ENCODE measurements at regions not wholly inside any gene's neighbourhood (a gene's known extent, or its start where the extent isn't known, plus 50 kb on each side); places are given as distances from the start of the nearest gene placed in this dataset.
"Not testable (repeated sequence)": the region's sequence is repeated elsewhere in the genome, so short reads cannot be mapped to it uniquely, and the experiment has no call there.

DNA sequence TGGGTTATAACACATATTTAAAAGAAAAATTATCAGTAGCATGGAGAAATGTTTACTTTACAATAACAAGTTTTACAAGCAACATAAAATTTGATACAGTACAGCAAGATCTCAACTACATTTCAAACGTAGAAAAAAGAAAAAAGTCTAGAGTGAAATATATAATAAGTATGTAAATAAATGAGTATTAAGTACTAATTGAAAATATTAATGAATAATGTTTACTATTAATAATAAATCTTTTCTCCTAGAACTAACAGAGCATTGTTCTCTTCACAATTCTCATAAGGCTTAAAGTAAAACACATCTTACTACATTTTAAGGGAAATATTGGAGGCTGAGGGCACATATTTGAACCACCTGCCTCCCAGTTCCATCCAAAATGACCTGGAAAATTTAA is 72.1 kb downstream of the TMEM212 start:
- no peak for DNase-seq

DNA sequence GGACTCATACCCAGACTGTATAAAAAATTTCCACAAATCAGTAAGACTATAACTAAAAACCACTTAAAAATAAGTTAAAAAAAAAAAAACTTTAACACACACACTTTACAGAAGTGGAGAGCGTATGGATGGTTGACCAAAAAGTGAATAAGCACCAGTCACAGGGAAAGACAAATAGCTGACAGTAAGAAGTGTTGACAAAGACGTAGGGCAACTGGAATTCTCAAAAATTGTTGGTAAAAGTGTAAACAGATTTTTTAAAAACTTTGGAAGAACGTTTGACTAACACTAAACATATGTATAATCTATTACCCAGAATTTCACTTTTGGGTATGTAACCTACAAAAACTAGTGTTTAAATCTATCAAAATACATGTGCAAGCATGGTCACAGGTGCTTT is 73.7 kb downstream of the TMEM212 start:
- DNase-seq = no peak

DNA sequence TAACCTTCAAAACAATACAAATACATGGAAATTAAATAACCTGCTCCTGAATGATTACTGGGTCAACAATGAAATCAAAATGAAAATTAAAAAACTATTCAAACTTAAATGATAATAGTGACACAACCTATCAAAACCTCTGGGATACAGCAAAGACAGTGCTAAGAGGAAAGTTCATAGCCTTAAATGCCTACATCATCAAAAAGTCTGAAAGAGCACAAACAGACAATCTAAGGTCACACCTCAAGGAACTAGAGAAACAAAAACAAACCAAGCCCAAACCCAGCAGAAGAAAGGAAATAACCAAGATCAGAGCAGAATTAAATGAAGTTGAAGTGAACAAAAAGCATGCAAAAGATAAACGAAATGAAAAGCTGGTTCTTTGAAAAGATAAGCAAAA is 79.5 kb downstream of the TMEM212 start:
- not testable (repeated sequence) for DNase-seq

DNA sequence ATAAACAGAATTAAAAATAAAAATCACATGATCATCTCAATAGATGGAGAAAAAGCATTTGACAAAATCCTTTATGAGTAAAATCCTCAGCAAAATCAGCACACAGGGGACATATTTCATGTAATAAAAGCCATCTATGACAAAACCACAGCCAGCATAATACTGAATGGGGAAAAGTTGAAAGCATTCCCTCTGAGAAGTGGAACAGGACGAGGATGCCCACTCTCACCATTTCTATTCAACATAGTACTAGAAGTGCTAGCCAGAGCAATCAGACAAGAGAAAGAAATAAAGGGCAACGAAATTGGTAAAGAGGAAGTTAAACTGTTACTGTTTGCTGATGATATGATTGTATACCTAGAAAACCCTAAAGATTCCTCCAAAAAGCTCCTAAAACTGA is 80.5 kb downstream of the TMEM212 start:
- not testable (repeated sequence) for DNase-seq

DNA sequence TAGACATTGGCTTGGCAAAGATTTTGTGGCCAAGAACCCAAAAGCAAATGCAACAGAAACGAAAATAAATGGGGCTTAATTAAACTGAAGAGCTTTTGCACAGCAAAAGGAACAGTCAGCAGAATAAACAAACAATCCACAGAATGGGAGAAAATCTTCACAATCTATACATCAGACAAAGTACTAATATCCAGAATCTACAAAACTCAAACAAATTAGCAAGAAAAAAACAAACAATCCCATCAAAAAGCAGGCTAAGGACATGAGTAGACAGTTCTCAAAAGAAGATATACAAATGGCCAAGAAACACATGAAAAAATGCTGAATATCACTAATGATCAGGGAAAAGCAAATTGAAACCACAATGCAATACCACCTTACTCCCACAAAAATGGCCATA is 81.7 kb downstream of the TMEM212 start:
- DNase-seq = not testable (repeated sequence)

DNA sequence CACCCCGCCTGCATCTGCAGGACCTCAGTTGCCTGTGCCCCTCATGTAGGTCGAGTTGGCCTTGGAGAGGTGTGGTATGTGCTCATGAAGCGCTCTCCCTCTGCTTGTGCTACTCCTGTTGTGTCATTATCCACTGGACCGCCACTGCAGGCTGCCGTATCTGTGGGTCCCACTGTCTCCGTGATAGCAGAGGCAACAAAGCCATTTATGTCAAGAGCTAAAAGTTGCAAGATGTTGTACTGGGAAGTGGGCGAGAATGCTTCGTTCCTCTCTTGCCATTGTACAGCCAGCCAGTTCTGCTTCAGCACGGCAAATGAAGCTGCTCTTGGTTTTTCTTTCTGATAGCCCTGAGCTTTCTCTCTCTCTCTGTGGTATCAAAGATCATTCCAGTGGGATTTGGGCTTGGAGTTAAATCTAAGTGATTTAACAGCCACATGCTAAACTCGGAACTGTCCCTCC is 89.0 kb downstream of the TMEM212 start:
- no peak for DNase-seq

DNA sequence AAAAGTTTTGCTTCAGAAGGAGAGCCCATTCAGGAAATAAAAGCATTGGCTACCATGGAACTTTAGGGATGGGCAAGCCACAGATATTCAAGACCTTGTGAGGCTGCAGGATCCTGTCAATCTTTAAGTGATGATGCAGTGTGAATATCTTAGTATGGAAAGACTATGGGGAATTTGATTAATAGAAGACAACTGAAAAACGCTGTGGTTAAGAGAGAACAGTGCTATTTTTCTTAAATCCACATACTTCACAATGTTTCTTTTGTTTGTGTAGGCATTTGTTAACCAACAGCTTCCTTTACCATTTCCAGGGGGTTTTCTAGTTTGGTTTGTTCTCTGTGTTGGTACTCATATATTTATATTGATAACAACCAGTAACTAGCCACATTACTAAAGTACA is 90.3 kb downstream of the TMEM212 start:
- no peak for DNase-seq

DNA sequence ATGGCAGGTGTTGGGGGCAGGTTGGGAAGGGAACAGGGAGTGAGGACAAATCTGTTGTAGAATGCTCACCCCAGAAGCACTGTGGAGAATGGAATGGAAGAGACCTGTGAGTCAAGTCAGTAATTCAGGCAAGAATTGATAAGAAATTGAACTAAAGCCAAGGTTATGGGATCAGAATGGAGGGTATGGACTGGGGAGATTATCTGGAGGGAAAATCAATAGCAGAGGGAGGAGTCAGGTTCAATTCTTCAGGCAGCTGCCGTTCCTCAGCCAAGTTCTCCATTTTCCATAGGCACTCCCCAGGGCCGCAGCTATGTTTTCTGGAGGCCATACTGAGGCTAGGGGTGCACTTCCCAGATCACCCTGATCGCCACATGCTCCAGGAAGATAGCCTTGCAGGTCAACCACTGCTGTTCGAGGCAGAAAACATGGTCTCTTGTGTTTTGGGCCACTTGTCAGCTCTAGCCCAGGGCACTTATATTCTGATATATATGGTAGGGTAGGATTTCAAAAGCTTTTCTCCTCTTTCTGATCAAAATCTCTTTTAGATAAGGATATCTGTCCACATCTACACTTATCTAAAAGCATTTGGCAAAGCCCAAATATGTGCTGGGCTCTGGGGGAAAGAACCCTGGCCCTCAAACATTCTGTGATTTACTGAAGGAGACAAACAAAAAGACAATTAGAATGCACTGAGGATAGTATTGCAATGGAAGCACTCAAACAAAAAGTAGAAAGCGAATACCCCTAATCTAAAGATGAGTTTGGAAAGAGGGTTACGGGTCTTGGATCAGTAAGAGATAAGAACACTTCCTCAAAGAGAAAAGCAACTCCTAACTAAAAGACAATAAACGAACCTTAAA is 92.3 kb downstream of the TMEM212 start:
- DNase-seq = no peak

DNA sequence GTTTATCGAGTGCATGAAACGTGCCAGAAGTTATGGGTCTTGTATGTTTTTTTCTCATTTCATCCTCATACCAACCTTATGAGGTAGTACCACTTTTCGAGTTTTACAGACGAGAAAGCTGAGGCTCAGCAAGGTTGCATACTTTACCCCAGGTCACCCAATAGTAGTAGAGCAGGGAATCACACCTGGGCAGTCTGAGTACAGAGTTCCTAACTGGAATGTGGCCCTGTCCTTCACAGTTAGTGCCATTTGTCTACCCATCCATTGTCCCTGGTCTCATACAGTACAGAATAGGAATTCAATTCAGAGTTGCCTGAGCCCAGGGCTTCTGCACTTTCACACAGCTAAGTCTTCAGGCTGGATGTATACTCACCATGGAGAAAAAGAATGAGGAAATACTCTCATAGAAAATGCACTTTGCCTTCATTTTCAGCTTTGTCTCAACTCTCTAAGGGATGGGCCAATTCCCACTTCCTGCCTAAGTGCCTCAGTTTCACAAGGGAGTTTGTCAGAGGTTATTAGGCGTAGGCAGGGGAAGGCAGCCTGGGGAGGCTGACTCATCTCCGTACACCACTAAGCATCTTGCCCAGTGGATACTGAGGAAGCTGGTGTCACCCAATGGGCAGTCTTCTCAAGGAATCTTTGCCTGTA is 93.2 kb downstream of the TMEM212 start:
- peak; percentile 63 for DNase-seq

DNA sequence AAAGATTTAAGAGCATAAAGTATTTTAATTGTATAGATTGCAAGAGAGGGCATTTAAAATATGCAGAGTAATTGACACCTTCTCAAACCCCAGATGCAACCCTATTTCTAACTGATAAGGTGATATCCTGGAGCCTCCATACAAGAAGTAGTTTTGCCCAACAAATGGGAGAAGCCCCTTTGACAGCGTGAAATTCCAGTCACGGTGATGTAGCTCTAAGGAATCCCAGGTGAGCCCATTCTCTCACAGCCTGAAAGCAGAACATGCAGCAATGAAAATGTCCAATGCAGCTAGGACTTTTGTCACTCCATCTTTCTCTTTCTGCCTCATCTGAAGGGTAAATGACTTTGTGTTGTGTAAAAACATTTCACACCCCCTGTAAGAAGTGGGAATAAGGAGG is 96.4 kb downstream of the TMEM212 start:
- no peak for DNase-seq

DNA sequence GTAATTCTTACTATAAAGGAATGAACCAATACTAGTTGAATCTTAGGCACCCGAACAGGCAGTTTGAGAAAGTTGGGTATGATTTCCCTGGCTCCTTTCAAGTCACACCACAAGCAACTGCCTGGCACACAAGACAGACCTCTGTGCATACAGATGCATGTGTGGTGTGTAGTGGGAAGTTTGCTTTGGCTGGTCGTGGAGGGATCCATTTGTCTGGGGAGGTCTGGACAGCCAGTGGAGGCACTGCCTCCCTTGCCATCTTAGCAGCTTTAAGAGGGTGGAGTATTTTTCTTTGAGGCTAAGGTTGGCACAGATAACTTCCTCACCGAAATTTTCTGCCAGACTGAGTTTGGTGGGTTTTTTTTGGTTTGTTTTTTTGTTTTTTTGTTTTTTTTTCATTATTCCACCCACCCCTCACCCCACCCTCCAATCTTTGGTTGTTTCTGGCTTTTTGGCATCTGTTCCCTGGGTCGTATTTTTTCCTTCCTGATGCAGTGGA is 97.1 kb downstream of the TMEM212 start:
- no peak for DNase-seq

DNA sequence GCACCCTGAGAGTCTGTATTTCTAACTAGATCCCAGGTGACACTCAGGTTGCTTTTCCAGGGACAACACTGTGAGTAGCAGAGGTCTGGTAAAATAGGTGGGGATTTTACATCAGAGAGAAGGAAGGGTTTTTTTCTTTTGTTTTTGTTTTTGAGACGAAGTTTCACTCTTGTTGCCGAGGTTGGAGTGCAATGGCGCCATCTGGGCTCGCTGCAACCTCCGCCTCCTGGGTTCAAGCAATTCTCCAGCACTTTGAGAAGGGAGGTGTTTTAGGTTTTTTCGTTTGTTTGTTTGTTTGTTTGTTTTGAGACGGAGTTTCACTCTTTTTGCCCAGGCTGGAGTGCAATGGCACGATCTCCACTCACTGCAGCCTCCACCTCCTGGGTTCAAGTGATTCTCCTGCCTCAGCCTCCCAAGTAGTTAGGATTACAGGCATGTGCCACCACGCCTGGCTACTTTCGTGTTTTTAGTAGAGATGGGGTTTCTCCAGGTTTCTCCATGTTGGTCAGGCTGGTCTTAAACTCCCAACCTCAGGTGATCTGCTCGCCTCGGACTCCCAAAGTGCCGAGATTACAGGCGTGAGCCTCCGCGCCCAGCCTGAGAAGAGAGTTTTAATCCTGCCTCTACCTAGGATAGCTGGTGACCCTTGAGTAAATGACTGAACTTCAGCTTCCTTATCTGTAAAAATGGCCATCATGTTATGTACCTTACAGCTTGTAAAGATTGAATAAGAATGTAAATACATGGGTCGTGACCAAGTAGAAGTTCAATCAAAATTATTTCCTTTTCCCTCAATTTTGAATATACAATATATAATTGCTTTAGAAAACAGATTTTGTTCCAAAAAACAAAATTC is 95.9 kb upstream of the FNDC3B start:
- no peak for DNase-seq

DNA sequence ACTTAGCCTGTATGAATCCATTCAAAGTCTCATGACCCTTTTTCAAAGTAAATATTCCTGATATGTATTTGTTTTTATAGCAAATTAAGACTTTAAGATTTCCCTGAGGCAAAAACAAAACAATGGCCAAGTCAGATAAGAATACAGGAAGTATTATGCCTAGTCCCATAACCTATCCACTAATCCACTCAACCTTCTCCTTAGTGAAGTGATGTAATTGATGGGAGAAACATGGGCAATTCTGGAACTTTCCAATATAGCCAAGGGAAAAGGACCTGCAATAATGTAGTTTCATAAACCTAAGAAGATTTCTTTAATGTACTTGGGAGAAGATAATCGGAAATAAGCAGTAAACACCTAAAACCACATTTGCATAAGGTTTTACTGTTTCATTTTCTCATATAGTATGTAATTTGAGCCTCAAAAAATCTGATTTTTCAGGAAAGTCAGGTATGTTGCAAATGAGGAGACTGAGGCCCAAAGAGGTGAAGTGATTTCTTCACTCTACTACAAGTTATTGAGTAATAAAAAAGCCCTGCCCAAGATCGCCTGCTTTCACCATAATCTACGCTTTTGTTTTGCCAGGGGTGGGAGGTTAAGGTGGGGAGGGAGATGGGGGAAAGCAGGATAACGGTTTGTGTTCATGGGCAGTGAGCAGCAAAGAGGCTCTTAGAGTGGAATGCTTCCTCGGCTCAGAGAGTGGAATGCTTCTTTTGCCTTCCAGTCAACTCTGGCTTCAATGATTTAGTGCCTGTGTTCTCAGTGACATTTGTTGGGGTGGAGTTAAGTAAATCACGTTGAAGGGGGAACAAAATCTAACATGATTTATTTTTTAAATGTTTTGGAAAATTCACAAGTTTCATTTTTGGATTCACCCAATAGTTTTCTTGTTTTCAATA is 95.0 kb upstream of the FNDC3B start:
- DNase-seq = no peak

DNA sequence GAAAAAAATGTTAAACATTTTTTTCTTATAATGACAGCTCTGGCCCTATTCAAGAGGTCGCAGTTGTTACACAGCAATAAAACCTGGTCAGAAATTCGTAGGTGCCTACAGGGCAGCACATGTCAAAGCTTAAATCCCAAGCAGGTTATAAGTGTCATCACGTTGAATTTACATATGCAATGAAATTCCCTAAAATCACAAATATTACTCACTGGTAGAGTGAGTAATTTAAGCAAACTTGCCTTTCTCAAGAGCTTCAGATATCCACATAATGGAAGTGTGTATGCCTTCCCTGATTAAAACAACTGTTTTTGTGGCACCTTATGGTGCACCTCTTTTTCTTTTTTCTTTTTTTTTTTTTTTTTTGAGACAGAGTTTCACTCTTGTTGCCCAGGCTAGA is 90.7 kb upstream of the FNDC3B start:
- no peak for DNase-seq

DNA sequence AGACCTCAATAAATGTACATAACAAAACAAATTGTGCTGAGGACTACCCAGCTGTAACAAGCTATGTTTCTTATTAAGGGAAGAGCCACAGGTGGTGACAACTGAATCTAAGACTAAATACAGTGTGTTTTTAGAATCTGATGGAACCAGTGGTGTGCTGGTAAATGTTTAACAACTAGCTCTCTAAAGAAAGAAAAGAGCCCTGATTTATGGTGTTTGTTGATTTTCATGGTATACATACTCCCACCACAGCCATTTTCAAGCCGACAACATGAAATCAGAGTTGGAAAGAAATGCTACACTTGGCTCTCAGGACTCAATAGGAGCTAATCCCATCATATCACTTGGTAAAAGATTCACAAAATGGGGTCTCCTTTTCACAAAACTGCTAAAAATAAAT is 89.8 kb upstream of the FNDC3B start:
- no peak for DNase-seq

DNA sequence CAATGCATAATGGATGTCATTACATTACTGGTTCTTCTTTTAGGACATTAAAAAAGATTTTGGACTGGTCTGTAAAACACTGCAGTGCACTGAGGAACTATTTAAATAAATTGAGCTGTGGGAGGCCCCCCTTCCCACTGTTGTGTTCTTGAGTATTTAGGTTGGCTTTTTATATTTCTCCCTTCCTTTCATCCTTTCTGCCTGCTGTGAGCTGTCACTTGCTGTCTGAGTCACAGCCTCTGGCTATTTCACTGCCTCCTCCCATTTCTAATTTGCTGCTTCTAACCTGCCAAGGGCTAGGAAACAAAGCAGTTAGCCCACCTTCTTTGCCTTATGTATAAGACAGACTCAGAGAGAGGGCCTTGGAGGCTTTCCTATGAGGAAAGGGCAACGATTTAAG is 89.0 kb upstream of the FNDC3B start:
- no peak for DNase-seq

DNA sequence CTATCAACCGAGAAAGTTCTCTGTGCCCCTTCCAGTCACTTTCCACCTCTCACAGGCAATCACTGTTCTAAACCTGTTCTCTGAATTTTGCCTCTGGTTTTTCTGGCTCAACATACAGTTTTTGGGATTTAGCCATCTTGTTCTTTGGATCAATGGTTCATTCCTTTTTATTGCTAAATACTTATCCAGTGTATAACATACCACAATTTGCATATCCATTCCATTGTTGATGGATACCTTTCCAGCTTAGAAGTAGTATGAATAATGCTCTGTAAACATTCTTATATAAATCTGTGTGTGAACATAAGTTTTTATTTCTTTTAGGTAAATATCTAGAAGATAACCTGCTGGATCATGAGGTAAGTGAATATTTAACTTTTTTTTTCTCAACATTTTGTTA is 87.8 kb upstream of the FNDC3B start:
- no peak for DNase-seq

DNA sequence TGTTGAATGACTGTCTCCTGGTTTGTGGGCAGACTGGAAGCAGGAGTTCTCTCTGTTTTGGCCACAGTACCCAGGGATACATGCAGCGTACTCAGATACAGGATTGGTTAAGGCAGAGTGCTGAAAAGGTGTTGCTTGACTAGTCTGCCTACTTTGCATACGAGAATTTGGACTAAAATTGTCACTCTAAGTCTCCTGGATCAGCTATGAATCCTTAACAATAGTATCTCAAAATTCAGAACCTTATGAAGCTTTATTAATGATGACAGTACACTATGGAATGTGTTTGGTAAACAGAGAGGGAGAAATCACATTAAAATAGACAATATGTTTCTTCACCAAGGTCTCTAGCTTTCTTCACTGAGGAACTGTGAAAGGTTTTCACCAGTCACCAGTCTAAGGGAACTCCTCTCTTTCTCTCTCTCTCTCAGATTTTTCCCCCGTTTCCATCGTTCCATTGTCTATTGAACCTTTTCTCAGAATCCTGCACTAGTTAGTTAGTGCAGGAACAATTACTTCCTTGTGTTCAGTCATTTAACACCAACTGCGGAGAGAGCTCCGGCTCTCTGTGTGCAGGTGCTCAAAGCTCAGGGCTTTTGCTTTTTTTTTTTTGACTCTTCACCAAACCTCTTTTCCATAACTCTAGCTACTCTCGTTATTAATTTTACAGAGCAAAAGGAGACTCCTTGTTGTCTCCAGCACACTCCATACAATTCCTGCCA is 85.9 kb upstream of the FNDC3B start:
- DNase-seq = no peak

DNA sequence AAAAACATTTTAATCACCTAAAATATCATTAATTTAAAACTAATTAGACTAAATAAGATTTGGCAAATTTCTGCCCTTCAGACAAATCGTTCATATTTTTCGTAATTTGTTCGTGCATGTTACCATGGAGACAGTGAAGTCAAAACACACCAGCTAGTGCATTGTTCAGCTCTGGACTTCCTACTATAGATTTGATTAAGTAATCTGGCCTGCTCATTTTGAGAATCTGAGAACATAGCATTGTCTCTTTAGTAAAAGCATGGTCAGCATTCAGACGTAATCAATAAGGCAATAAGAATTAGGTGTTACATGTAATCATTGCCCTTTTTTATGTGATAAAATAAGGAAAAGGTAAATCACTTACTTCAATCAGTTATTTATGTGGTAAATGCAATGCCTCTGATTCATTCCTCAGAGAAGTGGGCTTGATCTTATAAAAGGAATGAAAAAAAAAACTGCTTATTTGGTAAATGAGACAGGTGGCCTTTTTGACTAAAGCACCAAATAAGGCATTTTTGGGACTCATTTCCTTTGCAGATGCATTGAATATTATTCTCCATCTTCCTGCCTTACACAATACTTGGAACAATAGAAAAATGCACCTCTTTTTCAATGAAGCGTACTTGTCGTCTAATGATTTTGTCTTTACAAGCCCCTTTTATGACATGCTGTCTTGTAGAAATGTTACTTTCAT is 84.5 kb upstream of the FNDC3B start:
- DNase-seq = no peak

DNA sequence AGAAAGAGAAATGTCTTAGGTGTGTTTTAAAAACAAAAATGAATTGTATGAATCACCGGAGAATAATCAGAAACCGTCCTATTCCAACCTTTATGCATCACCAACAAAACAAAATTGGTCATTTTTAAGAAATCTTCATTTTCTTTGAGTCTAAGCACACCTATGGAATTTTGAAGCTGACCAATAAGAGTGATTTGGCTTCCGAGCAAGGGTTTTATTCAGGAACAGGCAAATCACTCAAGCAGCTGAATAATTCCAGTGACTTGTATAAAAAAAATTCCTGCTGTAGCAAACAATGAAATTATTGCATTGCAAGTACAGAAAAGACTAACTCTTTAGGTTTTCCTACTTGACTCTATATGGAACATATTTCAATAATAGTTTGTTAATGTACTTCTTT is 83.8 kb upstream of the FNDC3B start:
- no peak for DNase-seq

DNA sequence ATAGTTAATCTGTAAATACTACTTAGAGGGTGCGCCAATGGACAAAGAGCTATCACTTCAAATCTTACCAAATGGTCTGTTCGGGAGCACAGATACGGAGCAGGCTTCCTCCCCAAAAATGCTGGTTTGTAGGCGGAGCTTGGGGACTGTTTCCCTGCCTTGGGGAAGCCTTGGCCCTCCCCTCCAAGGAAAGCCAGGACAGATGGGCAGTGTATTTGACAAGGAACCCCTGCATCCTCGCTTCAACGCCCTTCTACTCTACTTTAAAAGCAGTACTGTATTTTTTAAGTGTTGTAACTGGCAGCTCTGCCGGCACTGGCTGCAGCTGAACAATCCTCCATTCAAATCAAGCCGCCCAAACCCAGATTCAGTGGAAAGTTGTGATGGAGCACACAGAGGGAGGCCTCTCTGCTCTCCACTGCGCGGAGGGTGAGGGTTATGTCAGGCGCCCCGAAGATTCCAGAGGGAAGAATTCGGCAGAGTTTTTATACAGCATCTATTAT is 83.1 kb upstream of the FNDC3B start:
- no peak for DNase-seq

Measured in CD4-positive, alpha-beta T cell treated with Interleukin-15 for 1 hour (primary cell).